ENCODE measurements at regions not wholly inside any gene's neighbourhood (a gene's known extent, or its start where the extent isn't known, plus 50 kb on each side); places are given as distances from the start of the nearest gene placed in this dataset.

DNA sequence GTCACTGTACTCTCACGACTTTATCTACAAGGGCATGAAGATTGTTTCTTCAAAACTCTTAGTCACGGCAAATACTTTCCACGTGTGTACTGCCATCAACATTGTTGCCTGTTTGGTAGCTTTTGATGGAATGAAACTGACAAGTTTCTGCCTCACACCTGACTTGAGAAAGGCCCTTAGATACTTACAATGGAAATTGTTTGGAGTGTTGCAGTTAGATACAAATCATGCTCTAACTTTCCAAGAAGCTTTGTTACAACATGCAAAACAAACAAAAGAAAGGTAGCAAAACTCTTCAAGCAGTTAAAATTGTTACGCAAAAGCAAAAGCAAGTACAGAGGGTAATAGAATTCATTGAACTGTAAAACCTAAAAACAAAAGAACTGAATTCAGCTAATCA lies 91.1 kb upstream of the TLE4 start:
- 100% methylated on average over 3 of the region's 4 CpGs for WGBS (ENCODE audit: insufficient coverage)
- TF ChIP-seq, protein P1, sequence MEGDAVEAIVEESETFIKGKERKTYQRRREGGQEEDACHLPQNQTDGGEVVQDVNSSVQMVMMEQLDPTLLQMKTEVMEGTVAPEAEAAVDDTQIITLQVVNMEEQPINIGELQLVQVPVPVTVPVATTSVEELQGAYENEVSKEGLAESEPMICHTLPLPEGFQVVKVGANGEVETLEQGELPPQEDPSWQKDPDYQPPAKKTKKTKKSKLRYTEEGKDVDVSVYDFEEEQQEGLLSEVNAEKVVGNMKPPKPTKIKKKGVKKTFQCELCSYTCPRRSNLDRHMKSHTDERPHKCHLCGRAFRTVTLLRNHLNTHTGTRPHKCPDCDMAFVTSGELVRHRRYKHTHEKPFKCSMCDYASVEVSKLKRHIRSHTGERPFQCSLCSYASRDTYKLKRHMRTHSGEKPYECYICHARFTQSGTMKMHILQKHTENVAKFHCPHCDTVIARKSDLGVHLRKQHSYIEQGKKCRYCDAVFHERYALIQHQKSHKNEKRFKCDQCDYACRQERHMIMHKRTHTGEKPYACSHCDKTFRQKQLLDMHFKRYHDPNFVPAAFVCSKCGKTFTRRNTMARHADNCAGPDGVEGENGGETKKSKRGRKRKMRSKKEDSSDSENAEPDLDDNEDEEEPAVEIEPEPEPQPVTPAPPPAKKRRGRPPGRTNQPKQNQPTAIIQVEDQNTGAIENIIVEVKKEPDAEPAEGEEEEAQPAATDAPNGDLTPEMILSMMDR (IDR thresholded peaks at IDR 0.05) = no peak
- Mint-ChIP-seq H3K4me1 (peaks cover 2% of the 10 kb centered on the region), H3K27ac (no peak overlapping the region), H3K36me3 (no peaks in the 10 kb centered on the region), H3K4me3 (no peak overlapping the region), H3K9me3 (peaks cover 0 to 3% (median 0%) of the 10 kb centered on the region in 7 donors), H3K27me3 (ENCODE audit: low read depth in 3 of 3) (no peaks in the 10 kb centered on the region)
- intact Hi-C loops (cut with micrococcal nuclease) = no loop called here
- no peak for DNase-seq
- no peaks in the 10 kb centered on the region for H3K4me1 ChIP-seq (ENCODE audit: control insufficient read depth in 1 of 2, insufficient read depth in 2 of 2, low read length in 2 of 2)
- no peaks in the 10 kb centered on the region for H3K79me2 ChIP-seq (ENCODE audit: insufficient read depth, low read length)
- H2AFZ ChIP-seq (ENCODE audit: insufficient read depth, low read depth, low read length, poor library complexity, severe bottlenecking) = no peak overlapping the region
- no peaks in the 10 kb centered on the region for H3K9me3 ChIP-seq (replicated peaks in 1 of 2; ENCODE audit: control insufficient read depth in 1 of 2, insufficient read depth in 1 of 2, low read length in 2 of 2)
- no peak overlapping the region for H3K4me3 ChIP-seq (replicated peaks in 1 of 3; ENCODE audit: low read depth in 2 of 3, low read length in 3 of 3)
- no peak overlapping the region for H3K4me2 ChIP-seq (replicated peaks; ENCODE audit: extremely low read depth, low read length, poor library complexity, severe bottlenecking)
- H3K36me3 ChIP-seq (replicated peaks in 1 of 2; ENCODE audit: control insufficient read depth in 1 of 2, insufficient read depth in 2 of 2, low read length in 2 of 2) = no peaks in the 10 kb centered on the region
- no peak overlapping the region for H3K27ac ChIP-seq (ENCODE audit: low read depth in 1 of 2, low read length in 2 of 2)
- no peaks in the 10 kb centered on the region for H3K27me3 ChIP-seq (ENCODE audit: control insufficient read depth in 2 of 2, insufficient read depth in 2 of 2, low read length in 2 of 2)
- no peaks in the 10 kb centered on the region for H4K20me1 ChIP-seq (ENCODE audit: insufficient read depth, low read length)
- no peak overlapping the region for H3K9ac ChIP-seq (ENCODE audit: insufficient read depth, low read length, poor library complexity, severe bottlenecking)

DNA sequence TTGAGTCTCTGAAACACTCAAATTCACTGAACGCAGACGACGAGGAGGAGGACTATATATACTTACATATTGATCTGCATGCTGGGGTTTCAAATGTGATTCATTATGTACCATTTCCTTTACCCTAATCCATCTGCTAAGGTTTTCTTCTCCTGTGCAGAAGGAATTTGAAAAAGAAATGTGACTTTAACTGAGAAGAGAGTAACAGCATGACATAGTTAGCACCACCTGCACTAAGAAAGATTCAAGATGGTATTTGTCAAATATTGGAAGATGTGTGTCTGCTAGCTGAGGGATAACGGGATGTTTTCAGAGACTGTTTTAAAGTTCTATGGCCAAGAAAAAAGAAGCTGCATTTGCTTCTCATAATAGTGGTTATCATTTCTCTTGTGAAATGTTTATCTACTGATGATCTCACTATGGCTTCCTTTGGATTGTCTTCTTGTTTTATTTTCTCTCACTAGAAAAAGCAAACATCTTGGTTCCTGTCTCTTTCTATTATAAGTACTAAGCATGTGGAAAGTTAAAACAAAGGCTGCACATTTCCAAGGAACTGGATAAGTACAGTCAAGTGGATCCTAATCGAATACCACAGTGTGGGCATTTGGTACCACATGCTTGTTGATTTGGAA lies 89.8 kb upstream of the TLE4 start:
- no peak for DNase-seq
- H3K4me3 Mint-ChIP-seq = no peak overlapping the region
- no peaks in the 10 kb centered on the region for H4K20me1 ChIP-seq (ENCODE audit: insufficient read depth, low read length)

More for the DNA sequence above, 89.8 kb upstream of the TLE4 start:
- Histone ChIP-seq H3K4me3 (replicated peaks in 1 of 3; ENCODE audit: low read depth in 2 of 3, low read length in 3 of 3) (no peak overlapping the region), H3K9me3 (replicated peaks in 1 of 2; ENCODE audit: control insufficient read depth in 1 of 2, insufficient read depth in 1 of 2, low read length in 2 of 2) (no peaks in the 10 kb centered on the region), H3K27me3 (ENCODE audit: control insufficient read depth in 2 of 2, insufficient read depth in 2 of 2, low read length in 2 of 2) (no peaks in the 10 kb centered on the region), H3K27ac (ENCODE audit: low read depth in 1 of 2, low read length in 2 of 2) (no peak overlapping the region), H3K4me2 (replicated peaks; ENCODE audit: extremely low read depth, low read length, poor library complexity, severe bottlenecking) (no peak overlapping the region), H3K79me2 (ENCODE audit: insufficient read depth, low read length) (no peaks in the 10 kb centered on the region), H2AFZ (ENCODE audit: insufficient read depth, low read depth, low read length, poor library complexity, severe bottlenecking) (no peak overlapping the region), H3K36me3 (replicated peaks in 1 of 2; ENCODE audit: control insufficient read depth in 1 of 2, insufficient read depth in 2 of 2, low read length in 2 of 2) (no peaks in the 10 kb centered on the region), H3K4me1 (ENCODE audit: control insufficient read depth in 1 of 2, insufficient read depth in 2 of 2, low read length in 2 of 2) (no peaks in the 10 kb centered on the region), H3K9ac (ENCODE audit: insufficient read depth, low read length, poor library complexity, severe bottlenecking) (no peak overlapping the region)
- TF ChIP-seq, protein P1 (IDR thresholded peaks at IDR 0.05) = no peak
- no peaks in the 10 kb centered on the region for H3K27me3 Mint-ChIP-seq (ENCODE audit: low read depth in 3 of 3)
- no peak overlapping the region for H3K27ac Mint-ChIP-seq
- intact Hi-C loops (cut with micrococcal nuclease) = no loop called here
- peaks cover 0 to 4% (median 0%) of the 10 kb centered on the region in 7 donors for H3K9me3 Mint-ChIP-seq
- H3K36me3 Mint-ChIP-seq = no peaks in the 10 kb centered on the region
- peaks cover 2% of the 10 kb centered on the region for H3K4me1 Mint-ChIP-seq
- WGBS (ENCODE audit: insufficient coverage) = 83% methylated on average over 1 of the region's 5 CpGs

Measured in CD14-positive monocyte (primary cell).